Lower lobe of right lung (tissue), 2 donors: ENCODE measurements at regions not wholly inside any gene's neighbourhood (a gene's known extent, or its start where the extent isn't known, plus 50 kb on each side); places are given as distances from the start of the nearest gene placed in this dataset.

Source experiments
- ATAC-seq, 2 donors: fragments of 200-7000 bp; cut with Tn5 transposase; one replicate each; pipeline ENCODE4 v1.9.1; 2020 to 2022; ENCODE audit warnings: mild to moderate bottlenecking in 2 of 2, moderate library complexity in 2 of 2
- DNase-seq: peaks from one replicate; pipeline ENCODE4 v3.0.0-alpha.2; 2020
- H3K27ac ChIP-seq: fragments of 200-600 bp; one replicate; pipeline ENCODE4 v1.8.0; 2022
- H3K27me3 ChIP-seq: fragments of 200-600 bp; one replicate; pipeline ENCODE4 v1.8.0; 2022; ENCODE audit warnings: low read depth
- H3K36me3 ChIP-seq: fragments of 200-600 bp; one replicate; pipeline ENCODE4 v1.8.0; 2022; ENCODE audit warnings: mild to moderate bottlenecking
- H3K4me1 ChIP-seq: fragments of 200-600 bp; one replicate; pipeline ENCODE4 v1.8.0; 2022
- H3K4me3 ChIP-seq: fragments of 200-600 bp; one replicate; pipeline ENCODE4 v1.8.0; 2022; ENCODE audit warnings: mild to moderate bottlenecking
- H3K9me3 ChIP-seq: fragments of 200-600 bp; one replicate; pipeline ENCODE4 v1.8.0; 2022
- intact Hi-C: fragments of 100-400 bp; cut with DNase I; formaldehyde crosslinking; loops from one replicate; pipeline ENCODE4 v1.11.0; 2022
- TF ChIP-seq, protein P1 (sequence below): fragments of 200-600 bp; IDR thresholded peaks from one replicate; pipeline ENCODE4 v1.8.0; 2022; ENCODE audit warnings: antibody characterized with exemption, mild to moderate bottlenecking
- donor health status: DM: no; HTN: yes; CAD: no; lungs with severe emphysema.

DNA sequence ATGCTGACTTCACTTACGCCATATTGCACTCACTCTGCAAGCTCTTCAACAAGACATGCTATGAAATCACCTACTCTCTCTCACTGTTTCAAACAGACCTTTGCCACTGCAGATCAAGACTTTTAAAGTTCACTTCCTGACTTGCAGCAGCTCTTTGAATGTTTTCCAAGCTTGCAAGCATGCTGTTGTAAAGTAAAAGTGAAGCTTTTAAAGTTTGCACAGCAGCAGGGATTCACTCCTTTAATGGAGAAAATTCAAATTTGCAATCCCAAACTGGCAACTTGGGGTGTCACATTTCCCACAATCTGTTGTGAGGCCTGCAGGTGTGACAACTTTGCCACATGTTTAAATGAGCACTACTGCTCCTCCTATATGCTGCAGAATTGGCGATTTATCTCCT is 270.9 kb downstream of the ALX1 start:
- ATAC-seq (no peak), DNase-seq (no peak)

DNA sequence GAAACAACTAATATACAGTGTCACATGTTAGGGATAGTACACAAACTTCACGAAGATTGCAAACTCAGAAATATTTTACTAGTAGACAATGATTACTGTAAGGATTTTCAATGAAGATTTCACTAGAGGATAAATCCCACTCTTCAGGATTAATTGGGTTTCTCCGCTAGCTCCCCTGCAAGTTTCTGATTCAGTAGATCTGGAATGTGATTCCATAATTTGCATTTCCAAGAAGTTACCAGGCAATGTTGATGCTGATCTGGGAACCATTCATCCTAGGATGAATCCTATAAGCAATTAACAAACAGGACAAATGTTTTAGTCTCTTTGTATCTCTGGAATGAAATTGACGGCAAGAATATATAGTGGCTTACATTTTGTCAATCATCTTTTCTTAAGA is 272.4 kb downstream of the ALX1 start:
- TF ChIP-seq, protein P1, sequence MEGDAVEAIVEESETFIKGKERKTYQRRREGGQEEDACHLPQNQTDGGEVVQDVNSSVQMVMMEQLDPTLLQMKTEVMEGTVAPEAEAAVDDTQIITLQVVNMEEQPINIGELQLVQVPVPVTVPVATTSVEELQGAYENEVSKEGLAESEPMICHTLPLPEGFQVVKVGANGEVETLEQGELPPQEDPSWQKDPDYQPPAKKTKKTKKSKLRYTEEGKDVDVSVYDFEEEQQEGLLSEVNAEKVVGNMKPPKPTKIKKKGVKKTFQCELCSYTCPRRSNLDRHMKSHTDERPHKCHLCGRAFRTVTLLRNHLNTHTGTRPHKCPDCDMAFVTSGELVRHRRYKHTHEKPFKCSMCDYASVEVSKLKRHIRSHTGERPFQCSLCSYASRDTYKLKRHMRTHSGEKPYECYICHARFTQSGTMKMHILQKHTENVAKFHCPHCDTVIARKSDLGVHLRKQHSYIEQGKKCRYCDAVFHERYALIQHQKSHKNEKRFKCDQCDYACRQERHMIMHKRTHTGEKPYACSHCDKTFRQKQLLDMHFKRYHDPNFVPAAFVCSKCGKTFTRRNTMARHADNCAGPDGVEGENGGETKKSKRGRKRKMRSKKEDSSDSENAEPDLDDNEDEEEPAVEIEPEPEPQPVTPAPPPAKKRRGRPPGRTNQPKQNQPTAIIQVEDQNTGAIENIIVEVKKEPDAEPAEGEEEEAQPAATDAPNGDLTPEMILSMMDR = no peak
- no peaks in the 10 kb centered on the region for H3K4me1 ChIP-seq
- H3K27me3 ChIP-seq = no peaks in the 10 kb centered on the region
- DNase-seq (no peak), ATAC-seq (no peak)
- H3K27ac ChIP-seq = no peak overlapping the region
- H3K9me3 ChIP-seq = no peaks in the 10 kb centered on the region
- H3K4me3 ChIP-seq = no peak overlapping the region
- no peaks in the 10 kb centered on the region for H3K36me3 ChIP-seq
- intact Hi-C loops = no loop called here

More for the DNA sequence above, 270.9 kb downstream of the ALX1 start:
- Histone ChIP-seq H3K4me1 (no peaks in the 10 kb centered on the region), H3K27me3 (no peaks in the 10 kb centered on the region), H3K4me3 (no peak overlapping the region), H3K9me3 (no peaks in the 10 kb centered on the region), H3K27ac (no peak overlapping the region), H3K36me3 (no peaks in the 10 kb centered on the region)
- intact Hi-C loops = no loop called here
- TF ChIP-seq, protein P1 = no peak

DNA sequence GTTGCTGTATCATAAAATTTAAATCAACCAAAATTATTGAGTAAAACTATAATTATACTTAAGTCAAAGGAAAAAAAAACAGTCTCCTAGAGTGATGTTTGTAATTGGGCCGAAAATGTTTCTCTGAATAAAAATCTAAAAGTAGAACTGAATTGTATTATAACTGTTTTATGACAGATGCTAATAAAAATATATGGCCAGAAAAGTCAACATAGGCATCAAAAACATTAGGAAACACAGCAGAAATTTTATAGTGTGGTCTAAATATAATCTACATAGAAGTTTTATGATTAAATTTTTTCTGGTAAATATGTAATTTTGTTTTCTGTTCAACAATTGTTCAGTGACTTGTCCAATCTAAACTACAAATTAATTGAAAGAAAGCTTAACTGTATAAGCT is 277.8 kb downstream of the ALX1 start:
- intact Hi-C loops = no loop called here
- no peak for DNase-seq
- Histone ChIP-seq H3K27me3 (no peaks in the 10 kb centered on the region), H3K9me3 (no peaks in the 10 kb centered on the region), H3K27ac (no peak overlapping the region), H3K36me3 (no peaks in the 10 kb centered on the region), H3K4me3 (no peak overlapping the region), H3K4me1 (no peaks in the 10 kb centered on the region)
- TF ChIP-seq, protein P1 = no peak
- no peak for ATAC-seq

DNA sequence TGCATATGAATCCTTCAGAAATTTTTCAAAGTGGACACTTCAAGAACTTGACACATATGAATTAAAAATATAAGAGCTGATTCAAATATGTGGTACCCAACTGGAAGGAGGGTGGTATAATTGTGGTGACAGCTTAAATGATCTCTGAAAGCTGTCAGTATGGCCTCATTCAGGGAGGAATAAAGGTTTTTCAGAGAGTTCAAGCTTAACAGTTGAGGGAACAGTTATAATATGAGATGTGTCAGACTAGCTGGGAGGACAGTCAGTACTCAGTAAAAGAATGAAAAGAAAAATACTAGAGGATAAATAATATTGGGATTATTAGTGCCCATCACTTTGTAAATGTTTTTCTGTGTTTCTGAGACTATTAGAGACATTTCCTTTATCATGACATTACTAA is 277.5 kb downstream of the RASSF9 start:
- DNase-seq (no peak), ATAC-seq (no peak)
- Histone ChIP-seq H3K36me3 (no peaks in the 10 kb centered on the region), H3K4me3 (no peak overlapping the region), H3K27me3 (no peaks in the 10 kb centered on the region), H3K27ac (no peak overlapping the region), H3K4me1 (no peaks in the 10 kb centered on the region), H3K9me3 (no peaks in the 10 kb centered on the region)
- intact Hi-C loops = no loop called here
- TF ChIP-seq, protein P1 = no peak

DNA sequence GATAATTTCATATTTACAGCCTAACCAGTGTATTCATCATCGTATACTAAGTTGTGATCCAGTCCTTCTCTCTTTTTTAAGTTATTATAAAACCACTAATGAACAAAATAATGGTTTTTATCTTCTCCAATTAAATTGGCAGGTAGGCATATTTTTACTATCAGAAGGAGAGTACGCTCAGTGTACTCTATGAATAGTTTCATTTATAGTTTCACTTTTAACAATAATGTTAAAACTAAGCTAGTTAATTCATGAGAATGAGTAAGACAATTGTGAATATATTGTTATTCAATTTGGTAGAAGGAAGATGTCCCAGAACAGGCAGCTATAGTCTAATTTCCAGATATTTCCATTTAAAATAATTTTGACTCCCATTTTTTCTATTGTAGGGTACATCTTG is 277.1 kb downstream of the RASSF9 start:
- Histone ChIP-seq H3K9me3 (no peaks in the 10 kb centered on the region), H3K36me3 (no peaks in the 10 kb centered on the region), H3K4me3 (no peak overlapping the region), H3K27me3 (no peaks in the 10 kb centered on the region), H3K27ac (no peak overlapping the region), H3K4me1 (no peaks in the 10 kb centered on the region)
- intact Hi-C loops = no loop called here
- DNase-seq (no peak), ATAC-seq (no peak)
- TF ChIP-seq, protein P1 = no peak

DNA sequence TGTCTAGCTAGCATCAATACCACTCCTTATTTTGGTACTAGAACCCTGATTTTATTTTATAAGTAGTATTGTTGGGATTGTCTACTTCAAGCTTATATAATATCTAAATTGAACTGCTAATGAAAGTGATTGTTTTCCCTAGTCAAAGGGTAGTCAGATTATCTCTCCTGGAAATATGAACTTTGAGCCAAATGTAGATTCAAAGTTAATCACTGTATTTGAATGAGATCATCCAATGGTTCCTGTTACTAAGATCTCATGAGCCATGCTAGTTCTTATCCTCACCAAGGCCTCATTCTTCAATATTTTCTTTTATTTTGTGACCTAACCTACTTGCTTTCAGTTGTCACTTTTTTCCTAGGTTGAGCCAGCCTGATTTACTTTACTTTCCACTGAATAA is 276.7 kb downstream of the RASSF9 start:
- no peak overlapping the region for H3K4me3 ChIP-seq
- intact Hi-C loops = no loop called here

More for the DNA sequence above, 276.7 kb downstream of the RASSF9 start:
- H3K27me3 ChIP-seq = no peaks in the 10 kb centered on the region
- TF ChIP-seq, protein P1 = no peak
- H3K9me3 ChIP-seq = no peaks in the 10 kb centered on the region
- DNase-seq = no peak
- no peak for ATAC-seq
- H3K4me1 ChIP-seq = no peaks in the 10 kb centered on the region
- H3K36me3 ChIP-seq = no peaks in the 10 kb centered on the region
- H3K27ac ChIP-seq = no peak overlapping the region
